A549 (cell line): ENCODE measurements at regions not wholly inside any gene's neighbourhood (a gene's known extent, or its start where the extent isn't known, plus 50 kb on each side); places are given as distances from the start of the nearest gene placed in this dataset.
"Not testable (repeated sequence)": the region's sequence is repeated elsewhere in the genome, so short reads cannot be mapped to it uniquely, and the experiment has no call there.

Experiments
- BCL3 ChIP-seq: fragments of >200 bp; sonication (Bioruptor Twin); formaldehyde crosslinking; IDR thresholded peaks from 3 replicates; pipeline ENCODE4 v1.6.1; 2016
- CTCF ChIP-seq: fragments of >200 bp; sonication (Bioruptor Twin); formaldehyde crosslinking; IDR thresholded peaks from 3 replicates; pipeline ENCODE4 v1.5.1; 2016
- ELK1 ChIP-seq: fragments of 150-350 bp; IDR thresholded peaks from 2 replicates; pipeline ENCODE4 v1.6.1; 2014; ENCODE audit warnings: low read depth, mild to moderate bottlenecking, low read length
- EP300 ChIP-seq, 2 experiments: fragments of >200 bp; sonication (Bioruptor Twin); formaldehyde crosslinking; IDR thresholded peaks; 2 replicates in 1 of 2; 3 replicates in 1 of 2; pipeline ENCODE4 v1.6.1; 2016 to 2017
- FOSL2 ChIP-seq, 2 experiments: fragments of 450-650 bp in 1 of 2; fragments of >200 bp in 1 of 2; sonication (Bioruptor Twin) in 1 of 2; formaldehyde crosslinking; IDR thresholded peaks; 2 replicates each; pipeline versions ENCODE4 v1.5.0 to v1.6.1; 2016 to 2020; ENCODE audit warnings: mild to moderate bottlenecking in 1 of 2, moderate library complexity in 1 of 2
- GATA3 ChIP-seq: IDR thresholded peaks from 2 replicates; pipeline ENCODE4 v1.6.1; 2012; ENCODE audit warnings: borderline replicate concordance
- HOXB5 ChIP-seq: fragments of 250-450 bp; sonication (Bioruptor Pico); IDR thresholded peaks from 2 replicates; pipeline ENCODE4 v1.5.0; 2020; ENCODE audit warnings: mild to moderate bottlenecking, moderate library complexity
- JUN ChIP-seq, 2 experiments: fragments of >200 bp; sonication (Bioruptor Twin); formaldehyde crosslinking; IDR thresholded peaks; 2 replicates in 1 of 2; 3 replicates in 1 of 2; pipeline ENCODE4 v1.6.1; 2016 to 2017
- NR3C1 ChIP-seq: fragments of >200 bp; sonication (Bioruptor Twin); formaldehyde crosslinking; IDR thresholded peaks from 3 replicates; pipeline ENCODE4 v1.6.1; 2017
- POLR2A ChIP-seq: IDR thresholded peaks from 2 replicates; pipeline ENCODE4 v1.6.1; 2012; ENCODE audit warnings: mild to moderate bottlenecking, low read length
- RCOR1 ChIP-seq: fragments of 150-350 bp; IDR thresholded peaks from 2 replicates; pipeline ENCODE4 v1.6.1; 2014; ENCODE audit warnings: antibody characterized with exemption, low read length, low read depth
- REST ChIP-seq: fragments of 200-600 bp; sonication (generic); IDR thresholded peaks from 2 replicates; pipeline ENCODE4 v1.6.1; 2016; ENCODE audit warnings: antibody characterized with exemption, mild to moderate bottlenecking, moderate library complexity
- RFX5 ChIP-seq: fragments of 450-650 bp; IDR thresholded peaks from 2 replicates; pipeline ENCODE4 v1.7.1; 2014; ENCODE audit warnings: antibody characterized with exemption, mild to moderate bottlenecking, moderate library complexity
- ZC3H11A ChIP-seq: fragments of 450-650 bp; IDR thresholded peaks from 2 replicates; pipeline ENCODE4 v1.6.1; 2014; ENCODE audit warnings: antibody characterized with exemption, mild to moderate bottlenecking

GRCh38 chr7:77480102-77480627, 56.9 kb upstream of the PTPN12 start:
- TF ChIP-seq EP300 (IDR thresholded peaks at IDR 0.05); ZC3H11A; CTCF; FOSL2 (IDR thresholded peaks at IDR 0.05); FOSL2 (CRISPR knock-in tag; IDR thresholded peaks at IDR 0.05); ELK1; NR3C1; GATA3; POLR2A; REST; BCL3; HOXB5 (CRISPR knock-in tag); RFX5; RCOR1: not testable (repeated sequence)
- peak in 1 of 2 experiments; percentile 43; a peak in 1 of 5 replicates for TF ChIP-seq JUN (IDR thresholded peaks at IDR 0.05)
